Upper lobe of left lung (tissue), 4 donors: ENCODE measurements at regions not wholly inside any gene's neighbourhood (a gene's known extent, or its start where the extent isn't known, plus 50 kb on each side); places are given as distances from the start of the nearest gene placed in this dataset.

ENCODE experiments used
- EP300 ChIP-seq, 4 donors: sonication (generic); formaldehyde crosslinking; IDR thresholded peaks; one replicate each; pipeline ENCODE4 v1.5.1; 2017; ENCODE audit warnings: antibody characterized with exemption in 4 of 4, control low read depth in 2 of 4
- POLR2A ChIP-seq, 4 donors: fragments of 450-650 bp; IDR thresholded peaks; one replicate each; pipeline ENCODE4 v1.5.1; 2016 to 2017; ENCODE audit warnings: antibody characterized with exemption in 4 of 4, mild to moderate bottlenecking in 2 of 4
- TF ChIP-seq, protein P1 (sequence below), 6 experiments: fragments of 450-650 bp in 4 of 6; fragments of 200-600 bp in 2 of 6; sonication (generic) in 2 of 6; IDR thresholded peaks; one replicate each; pipeline ENCODE4 v1.5.1; 2016 to 2019; ENCODE audit warnings: antibody characterized with exemption in 6 of 6

DNA sequence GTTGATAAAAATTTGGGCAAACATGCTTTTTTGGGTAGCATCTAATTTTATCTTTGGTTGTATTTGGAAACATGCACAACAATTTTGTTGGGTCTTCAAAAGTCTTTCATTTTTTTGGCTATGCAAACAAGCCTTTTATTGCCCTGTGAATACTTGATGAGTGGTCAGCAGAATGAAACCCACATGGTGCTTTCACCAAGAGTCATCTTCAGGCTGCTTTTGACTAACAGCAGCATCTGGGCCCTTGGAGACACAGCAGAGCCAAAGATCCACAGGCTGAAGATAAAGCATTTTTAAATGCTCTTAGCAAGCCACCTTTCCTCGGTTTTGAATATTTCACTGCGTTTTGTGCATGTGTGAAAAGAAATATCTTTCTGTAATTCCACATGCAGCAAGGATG lies 154.9 kb downstream of the FGF9 start:
- TF ChIP-seq, protein P1, sequence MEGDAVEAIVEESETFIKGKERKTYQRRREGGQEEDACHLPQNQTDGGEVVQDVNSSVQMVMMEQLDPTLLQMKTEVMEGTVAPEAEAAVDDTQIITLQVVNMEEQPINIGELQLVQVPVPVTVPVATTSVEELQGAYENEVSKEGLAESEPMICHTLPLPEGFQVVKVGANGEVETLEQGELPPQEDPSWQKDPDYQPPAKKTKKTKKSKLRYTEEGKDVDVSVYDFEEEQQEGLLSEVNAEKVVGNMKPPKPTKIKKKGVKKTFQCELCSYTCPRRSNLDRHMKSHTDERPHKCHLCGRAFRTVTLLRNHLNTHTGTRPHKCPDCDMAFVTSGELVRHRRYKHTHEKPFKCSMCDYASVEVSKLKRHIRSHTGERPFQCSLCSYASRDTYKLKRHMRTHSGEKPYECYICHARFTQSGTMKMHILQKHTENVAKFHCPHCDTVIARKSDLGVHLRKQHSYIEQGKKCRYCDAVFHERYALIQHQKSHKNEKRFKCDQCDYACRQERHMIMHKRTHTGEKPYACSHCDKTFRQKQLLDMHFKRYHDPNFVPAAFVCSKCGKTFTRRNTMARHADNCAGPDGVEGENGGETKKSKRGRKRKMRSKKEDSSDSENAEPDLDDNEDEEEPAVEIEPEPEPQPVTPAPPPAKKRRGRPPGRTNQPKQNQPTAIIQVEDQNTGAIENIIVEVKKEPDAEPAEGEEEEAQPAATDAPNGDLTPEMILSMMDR (IDR thresholded peaks at IDR 0.05) = no peak
- TF ChIP-seq EP300 (IDR thresholded peaks at IDR 0.05) (no peak), POLR2A (IDR thresholded peaks at IDR 0.05) (no peak)
